HepG2 (cell line): ENCODE measurements at regions not wholly inside any gene's neighbourhood (a gene's known extent, or its start where the extent isn't known, plus 50 kb on each side); places are given as distances from the start of the nearest gene placed in this dataset.

Experiments
- ATAC-seq: fragments of 200-7000 bp; cut with Tn5 transposase; 3 replicates; pipeline ENCODE4 v1.9.1; 2020; ENCODE audit warnings: mild to moderate bottlenecking, moderate library complexity
- BruUV-seq: library from RNA; stranded (reverse); fragments of 400-500 nt; replicated peaks from 2 replicates; lab custom pipeline; 2021; lab: Mats Ljungman, UMichigan
- CTCF ChIA-PET: fragments of 300-600 bp; formaldehyde crosslinking; extraction: SDS; loops from one replicate; lab custom pipeline; 2021; ENCODE audit warnings: low total read pairs, inconsistent platforms, low intra/inter-chr PET ratio; lab: Yijun Ruan, JAX
- POLR2A ChIA-PET: fragments of 350-600 bp; sonication (Branson Sonifier 250); formaldehyde crosslinking; loops from one replicate; lab custom pipeline; 2020; ENCODE audit warnings: antibody characterized with exemption, inconsistent platforms; lab: Yijun Ruan, JAX
- DNase-seq: peaks from one replicate; pipeline ENCODE4 v3.0.0-alpha.2; 2015; ENCODE audit warnings: low spot score
- FAIRE-seq: peaks from 3 replicates; lab custom pipeline; 2011; peaks lifted over from hg19 to GRCh38; lab: Jason Lieb, UNC
- H2AFZ ChIP-seq: one replicate; pipeline ENCODE4 v1.6.1; 2011; ENCODE audit warnings: low read length, inconsistent platforms
- H3K27ac ChIP-seq: fragments of 300-600 bp; 3 replicates; pipeline ENCODE4 v1.8.0; 2011; ENCODE audit warnings: mixed run types, mild to moderate bottlenecking, mixed read lengths, low read length, inconsistent platforms; ENCODE audit not compliant: insufficient read depth; ENCODE audit errors: extremely low read length
- H3K27me3 ChIP-seq, 2 experiments: fragments of 200-600 bp in 1 of 2; 2 replicates in 1 of 2; 3 replicates in 1 of 2; pipeline versions ENCODE4 v1.6.0 to v1.8.0; 2011; ENCODE audit warnings: low read length in 2 of 2, mild to moderate bottlenecking in 2 of 2, moderate library complexity in 2 of 2, inconsistent platforms in 1 of 2; ENCODE audit not compliant: insufficient read depth in 2 of 2, control insufficient read depth in 1 of 2
- H3K36me3 ChIP-seq, 2 experiments: fragments of 200-600 bp in 1 of 2; replicated peaks in 1 of 2; 2 replicates in 1 of 2; 3 replicates in 1 of 2; pipeline versions ENCODE4 v1.5.1 to v1.8.0; 2011; ENCODE audit warnings: low read length in 2 of 2, inconsistent platforms in 1 of 2; ENCODE audit not compliant: insufficient read depth in 2 of 2, control insufficient read depth in 1 of 2
- H3K4me1 ChIP-seq: 2 replicates; pipeline ENCODE4 v1.5.1; 2012; ENCODE audit warnings: low read length, inconsistent platforms; ENCODE audit not compliant: insufficient read depth
- H3K4me2 ChIP-seq: 2 replicates; pipeline ENCODE4 v1.6.0; 2011; ENCODE audit warnings: low read depth, low read length, inconsistent platforms
- H3K4me3 ChIP-seq, 3 experiments: fragments of 200-600 bp in 1 of 3; sonication (generic), shearing (Covaris generic) in 1 of 3; replicated peaks in 1 of 3; 2 replicates each; pipeline ENCODE4 v1.5.1; 2011 to 2016; ENCODE audit warnings: low read length in 3 of 3, inconsistent platforms in 2 of 3, low read depth in 2 of 3, mild to moderate bottlenecking in 2 of 3, control low read depth in 1 of 3, mixed read lengths in 1 of 3; ENCODE audit not compliant: insufficient read depth in 1 of 3
- H3K79me2 ChIP-seq: one replicate; pipeline ENCODE4 v1.6.1; 2011; ENCODE audit warnings: low read length, inconsistent platforms; ENCODE audit not compliant: insufficient read depth
- H3K9ac ChIP-seq: 2 replicates; pipeline ENCODE4 v1.6.0; 2011; ENCODE audit warnings: mild to moderate bottlenecking, low read depth, low read length, inconsistent platforms; ENCODE audit not compliant: insufficient read depth
- H3K9me3 ChIP-seq: 2 replicates; pipeline ENCODE4 v1.5.1; 2012; ENCODE audit warnings: mild to moderate bottlenecking, low read length
- H4K20me1 ChIP-seq: 2 replicates; pipeline ENCODE4 v1.6.0; 2011; ENCODE audit warnings: inconsistent platforms, mild to moderate bottlenecking, low read length, moderate library complexity; ENCODE audit not compliant: insufficient read depth
- CCDC6 ChIP-seq: sonication (generic); formaldehyde crosslinking; IDR thresholded peaks from 2 replicates; pipeline ENCODE4 v1.8.1; 2022; ENCODE audit warnings: mild to moderate bottlenecking, missing genetic modification reagents, moderate library complexity
- CHD2 ChIP-seq: IDR thresholded peaks from 2 replicates; pipeline ENCODE4 v1.6.1; 2011; ENCODE audit warnings: low read depth, low read length, improper control_type of control experiment
- FOXK1 ChIP-seq: sonication (generic); formaldehyde crosslinking; IDR thresholded peaks from 2 replicates; pipeline ENCODE4 v1.4.0; 2020; ENCODE audit warnings: low read depth, missing genetic modification reagents, borderline replicate concordance
- ISL2 ChIP-seq: sonication (generic); formaldehyde crosslinking; IDR thresholded peaks from 2 replicates; pipeline ENCODE4 v1.5.0; 2020; ENCODE audit warnings: missing genetic modification reagents
- PAX8 ChIP-seq: sonication (generic); formaldehyde crosslinking; IDR thresholded peaks from 2 replicates; pipeline ENCODE4 v1.8.0; 2022; ENCODE audit warnings: mild to moderate bottlenecking, missing genetic modification reagents, borderline replicate concordance
- RAD21 ChIP-seq: fragments of 450-650 bp; formaldehyde crosslinking; IDR thresholded peaks from 2 replicates; pipeline ENCODE4 v1.5.0; 2020; ENCODE audit warnings: mild to moderate bottlenecking
- SIN3A ChIP-seq: IDR thresholded peaks from 2 replicates; pipeline ENCODE4 v1.6.1; 2011; ENCODE audit warnings: low read depth, mild to moderate bottlenecking, control low read depth, low read length, borderline replicate concordance
- ZFP36L1 ChIP-seq: sonication (generic); formaldehyde crosslinking; IDR thresholded peaks from 2 replicates; pipeline ENCODE4 v1.8.0; 2022; ENCODE audit warnings: mild to moderate bottlenecking, missing genetic modification reagents, moderate library complexity
- ZKSCAN1 ChIP-seq: fragments of 150-350 bp; IDR thresholded peaks from 2 replicates; pipeline ENCODE4 v1.6.1; 2014; ENCODE audit warnings: low read length
- ZNF432 ChIP-seq: sonication (generic); formaldehyde crosslinking; IDR thresholded peaks from 2 replicates; pipeline ENCODE4 v1.5.0; 2020; ENCODE audit warnings: missing genetic modification reagents, mild to moderate bottlenecking, borderline replicate concordance
- ZNF562 ChIP-seq: sonication (generic); formaldehyde crosslinking; IDR thresholded peaks from 2 replicates; pipeline ENCODE4 v1.8.0; 2022; ENCODE audit warnings: missing genetic modification reagents, borderline replicate concordance
- ZNF569 ChIP-seq: sonication (generic); formaldehyde crosslinking; IDR thresholded peaks from 2 replicates; pipeline ENCODE4 v1.5.0; 2020; ENCODE audit warnings: mild to moderate bottlenecking, missing genetic modification reagents, moderate library complexity, borderline replicate concordance
- WGBS: methylation state at CpG from one replicate; pipeline ENCODE4 v1.1.6; 2017; ENCODE audit warnings: low lambda C conversion rate; 5-methylcytosine and 5-hydroxymethylcytosine counted together
- in situ Hi-C: cut with HindIII; loops from 2 replicates; pipeline ENCODE4 v1.10.0; 2017; ENCODE audit warnings: low pct_unique_long_range_greater_than_20kb; ENCODE audit not compliant: extremely low pct_ligation_motif_present
- intact Hi-C: fragments of 100-400 bp; cut with micrococcal nuclease; formaldehyde crosslinking; loops from one replicate; pipeline ENCODE4 v1.10.0; 2022; ENCODE audit not compliant: unreplicated experiment
- TF ChIP-seq, protein P1 (sequence below): sonication (generic); formaldehyde crosslinking; IDR thresholded peaks from 2 replicates; pipeline ENCODE4 v1.8.1; 2023; ENCODE audit warnings: mild to moderate bottlenecking, inconsistent platforms, moderate library complexity, missing genetic modification reagents, borderline replicate concordance
- TF ChIP-seq, protein P2 (sequence below): sonication (generic); formaldehyde crosslinking; IDR thresholded peaks from 2 replicates; pipeline ENCODE4 v1.5.1; 2020; ENCODE audit warnings: mild to moderate bottlenecking, missing genetic modification reagents, borderline replicate concordance
- TF ChIP-seq, protein P3 (sequence below): sonication (generic); formaldehyde crosslinking; IDR thresholded peaks from 2 replicates; pipeline ENCODE4 v1.5.0; 2020; ENCODE audit warnings: mild to moderate bottlenecking, low read depth, missing genetic modification reagents, borderline replicate concordance
- TF ChIP-seq, protein P4 (sequence below): sonication (generic); formaldehyde crosslinking; IDR thresholded peaks from 2 replicates; pipeline ENCODE4 v1.4.0; 2020; ENCODE audit warnings: mild to moderate bottlenecking, missing genetic modification reagents

DNA sequence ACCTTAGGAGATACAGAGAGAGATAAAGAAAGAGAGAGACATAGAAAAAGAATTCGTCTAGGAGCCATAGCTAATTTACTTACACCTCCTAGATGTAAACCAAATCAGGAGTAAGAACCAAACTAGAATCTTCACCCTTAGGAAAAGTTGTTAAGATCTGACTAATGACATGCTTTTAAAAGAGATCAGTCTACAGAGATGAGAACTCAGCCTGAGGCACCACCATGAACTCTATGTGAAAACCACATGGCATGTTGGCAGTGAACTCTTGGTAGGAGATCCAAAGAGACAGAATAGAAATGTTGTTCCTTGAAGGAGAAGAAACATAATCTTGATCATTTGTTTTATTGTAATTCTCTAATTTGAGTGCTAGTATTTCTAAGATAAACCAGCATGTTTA, 585.4 kb upstream of the ID2 start:
- H3K27me3 ChIP-seq: no peaks in the 10 kb centered on the region
- in situ Hi-C loops: no loop called here
- FAIRE-seq (no peak), DNase-seq (no peak), ATAC-seq (no peak)
- intact Hi-C loops: no loop called here
- H3K4me1 ChIP-seq: peaks cover 22% of the 10 kb centered on the region
- 94% methylated on average over 1 of the region's 1 CpG for WGBS
- no TSS peak for BruUV-seq
- no peaks in the 10 kb centered on the region for H3K36me3 ChIP-seq
- H3K4me2 ChIP-seq: no peak overlapping the region
- ChIA-PET CTCF (no interaction called here), POLR2A (no interaction called here)
- TF ChIP-seq ZNF569 (no peak), ZNF562 (no peak), ZKSCAN1 (no peak), SIN3A (no peak), ZFP36L1 (CRISPR knock-in tag) (no peak), PAX8 (CRISPR knock-in tag) (no peak), CCDC6 (CRISPR knock-in tag) (no peak), CHD2 (no peak), ZNF432 (CRISPR knock-in tag) (no peak), RAD21 (CRISPR knock-in tag) (no peak), ISL2 (CRISPR knock-in tag) (no peak), FOXK1 (CRISPR knock-in tag) (no peak)
- TF ChIP-seq, protein P1, sequence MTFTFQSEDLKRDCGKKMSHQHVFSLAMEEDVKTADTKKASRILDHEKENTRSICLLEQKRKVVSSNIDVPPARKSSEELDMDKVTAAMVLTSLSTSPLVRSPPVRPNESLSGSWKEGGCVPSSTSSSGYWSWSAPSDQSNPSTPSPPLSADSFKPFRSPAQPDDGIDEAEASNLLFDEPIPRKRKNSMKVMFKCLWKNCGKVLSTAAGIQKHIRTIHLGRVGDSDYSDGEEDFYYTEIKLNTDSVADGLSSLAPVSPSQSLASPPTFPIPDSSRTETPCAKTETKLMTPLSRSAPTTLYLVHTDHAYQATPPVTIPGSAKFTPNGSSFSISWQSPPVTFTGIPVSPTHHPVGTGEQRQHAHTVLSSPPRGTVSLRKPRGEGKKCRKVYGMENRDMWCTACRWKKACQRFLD: no peak
- TF ChIP-seq, protein P2, sequence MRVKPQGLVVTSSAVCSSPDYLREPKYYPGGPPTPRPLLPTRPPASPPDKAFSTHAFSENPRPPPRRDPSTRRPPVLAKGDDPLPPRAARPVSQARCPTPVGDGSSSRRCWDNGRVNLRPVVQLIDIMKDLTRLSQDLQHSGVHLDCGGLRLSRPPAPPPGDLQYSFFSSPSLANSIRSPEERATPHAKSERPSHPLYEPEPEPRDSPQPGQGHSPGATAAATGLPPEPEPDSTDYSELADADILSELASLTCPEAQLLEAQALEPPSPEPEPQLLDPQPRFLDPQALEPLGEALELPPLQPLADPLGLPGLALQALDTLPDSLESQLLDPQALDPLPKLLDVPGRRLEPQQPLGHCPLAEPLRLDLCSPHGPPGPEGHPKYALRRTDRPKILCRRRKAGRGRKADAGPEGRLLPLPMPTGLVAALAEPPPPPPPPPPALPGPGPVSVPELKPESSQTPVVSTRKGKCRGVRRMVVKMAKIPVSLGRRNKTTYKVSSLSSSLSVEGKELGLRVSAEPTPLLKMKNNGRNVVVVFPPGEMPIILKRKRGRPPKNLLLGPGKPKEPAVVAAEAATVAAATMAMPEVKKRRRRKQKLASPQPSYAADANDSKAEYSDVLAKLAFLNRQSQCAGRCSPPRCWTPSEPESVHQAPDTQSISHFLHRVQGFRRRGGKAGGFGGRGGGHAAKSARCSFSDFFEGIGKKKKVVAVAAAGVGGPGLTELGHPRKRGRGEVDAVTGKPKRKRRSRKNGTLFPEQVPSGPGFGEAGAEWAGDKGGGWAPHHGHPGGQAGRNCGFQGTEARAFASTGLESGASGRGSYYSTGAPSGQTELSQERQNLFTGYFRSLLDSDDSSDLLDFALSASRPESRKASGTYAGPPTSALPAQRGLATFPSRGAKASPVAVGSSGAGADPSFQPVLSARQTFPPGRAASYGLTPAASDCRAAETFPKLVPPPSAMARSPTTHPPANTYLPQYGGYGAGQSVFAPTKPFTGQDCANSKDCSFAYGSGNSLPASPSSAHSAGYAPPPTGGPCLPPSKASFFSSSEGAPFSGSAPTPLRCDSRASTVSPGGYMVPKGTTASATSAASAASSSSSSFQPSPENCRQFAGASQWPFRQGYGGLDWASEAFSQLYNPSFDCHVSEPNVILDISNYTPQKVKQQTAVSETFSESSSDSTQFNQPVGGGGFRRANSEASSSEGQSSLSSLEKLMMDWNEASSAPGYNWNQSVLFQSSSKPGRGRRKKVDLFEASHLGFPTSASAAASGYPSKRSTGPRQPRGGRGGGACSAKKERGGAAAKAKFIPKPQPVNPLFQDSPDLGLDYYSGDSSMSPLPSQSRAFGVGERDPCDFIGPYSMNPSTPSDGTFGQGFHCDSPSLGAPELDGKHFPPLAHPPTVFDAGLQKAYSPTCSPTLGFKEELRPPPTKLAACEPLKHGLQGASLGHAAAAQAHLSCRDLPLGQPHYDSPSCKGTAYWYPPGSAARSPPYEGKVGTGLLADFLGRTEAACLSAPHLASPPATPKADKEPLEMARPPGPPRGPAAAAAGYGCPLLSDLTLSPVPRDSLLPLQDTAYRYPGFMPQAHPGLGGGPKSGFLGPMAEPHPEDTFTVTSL (CRISPR knock-in tag): no peak
- TF ChIP-seq, protein P3, sequence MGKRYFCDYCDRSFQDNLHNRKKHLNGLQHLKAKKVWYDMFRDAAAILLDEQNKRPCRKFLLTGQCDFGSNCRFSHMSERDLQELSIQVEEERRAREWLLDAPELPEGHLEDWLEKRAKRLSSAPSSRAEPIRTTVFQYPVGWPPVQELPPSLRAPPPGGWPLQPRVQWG (CRISPR knock-in tag): no peak
- TF ChIP-seq, protein P4, sequence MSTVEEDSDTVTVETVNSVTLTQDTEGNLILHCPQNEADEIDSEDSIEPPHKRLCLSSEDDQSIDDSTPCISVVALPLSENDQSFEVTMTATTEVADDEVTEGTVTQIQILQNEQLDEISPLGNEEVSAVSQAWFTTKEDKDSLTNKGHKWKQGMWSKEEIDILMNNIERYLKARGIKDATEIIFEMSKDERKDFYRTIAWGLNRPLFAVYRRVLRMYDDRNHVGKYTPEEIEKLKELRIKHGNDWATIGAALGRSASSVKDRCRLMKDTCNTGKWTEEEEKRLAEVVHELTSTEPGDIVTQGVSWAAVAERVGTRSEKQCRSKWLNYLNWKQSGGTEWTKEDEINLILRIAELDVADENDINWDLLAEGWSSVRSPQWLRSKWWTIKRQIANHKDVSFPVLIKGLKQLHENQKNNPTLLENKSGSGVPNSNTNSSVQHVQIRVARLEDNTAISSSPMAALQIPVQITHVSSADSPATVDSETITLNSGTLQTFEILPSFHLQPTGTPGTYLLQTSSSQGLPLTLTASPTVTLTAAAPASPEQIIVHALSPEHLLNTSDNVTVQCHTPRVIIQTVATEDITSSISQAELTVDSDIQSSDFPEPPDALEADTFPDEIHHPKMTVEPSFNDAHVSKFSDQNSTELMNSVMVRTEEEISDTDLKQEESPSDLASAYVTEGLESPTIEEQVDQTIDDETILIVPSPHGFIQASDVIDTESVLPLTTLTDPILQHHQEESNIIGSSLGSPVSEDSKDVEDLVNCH (CRISPR knock-in tag): no peak
- H3K4me3 ChIP-seq: no peak overlapping the region
- no peaks in the 10 kb centered on the region for H4K20me1 ChIP-seq
- no peak overlapping the region for H3K9ac ChIP-seq
- H3K9me3 ChIP-seq: no peaks in the 10 kb centered on the region
- H2AFZ ChIP-seq: no peak overlapping the region
- H3K27ac ChIP-seq: no peak overlapping the region
- H3K79me2 ChIP-seq: no peaks in the 10 kb centered on the region
